ENCODE measurements at regions not wholly inside any gene's neighbourhood (a gene's known extent, or its start where the extent isn't known, plus 50 kb on each side); places are given as distances from the start of the nearest gene placed in this dataset.

DNA sequence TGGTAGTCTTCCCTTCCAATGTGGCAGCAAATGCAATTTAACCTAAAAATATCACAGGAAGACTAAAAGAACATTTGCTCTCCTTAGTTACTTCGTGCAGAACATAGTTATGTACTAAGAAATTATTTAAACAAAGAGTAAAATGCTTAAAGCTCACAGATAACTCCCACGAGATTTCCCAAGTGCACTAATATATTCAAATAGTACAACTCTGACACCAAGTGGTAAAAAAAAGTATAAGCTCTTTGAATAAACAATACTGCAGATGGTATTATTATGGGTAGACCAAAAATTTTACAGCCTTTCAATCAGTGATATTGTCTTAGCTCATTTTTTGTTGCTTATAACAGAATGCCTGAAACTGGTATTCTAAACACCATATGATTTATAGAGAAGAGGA is 52.8 kb upstream of the FILIP1 start:
- Histone ChIP-seq H3K9me2 (ENCODE audit: insufficient read depth) (no peaks in the 10 kb centered on the region), H3K27me3 (ENCODE audit: insufficient read depth) (no peaks in the 10 kb centered on the region), H2AFZ (no peak overlapping the region), H3K4me3 (no peak overlapping the region), H3K27ac (ENCODE audit: low read depth) (no peak overlapping the region), H3K4me1 (ENCODE audit: insufficient read depth) (no peaks in the 10 kb centered on the region), H3K4me2 (no peak overlapping the region), H4K20me1 (replicated peaks; ENCODE audit: insufficient read depth) (no peaks in the 10 kb centered on the region), H3K79me2 (replicated peaks; ENCODE audit: insufficient read depth) (no peaks in the 10 kb centered on the region), H3F3A (replicated peaks; ENCODE audit: low read depth) (no peaks in the 10 kb centered on the region), H3K36me3 (ENCODE audit: insufficient read depth) (no peaks in the 10 kb centered on the region)
- ATAC-seq (no peak), DNase-seq (ENCODE audit: low spot score) (no peak)
- TF ChIP-seq NANOG (IDR thresholded peaks at IDR 0.05; ENCODE audit: borderline replicate concordance) (no peak), CTCF (conservative IDR thresholded peaks at IDR 0.05; ENCODE audit: low read depth in 2 of 2) (peak in 1 of 2 experiments; percentile 49; a peak in 3 of 4 replicates)
- no peaks in the 10 kb centered on the region for H3K9me3 Mint-ChIP-seq
- peaks cover 6% of the 10 kb centered on the region; the same call in 1 of the 3 replicates for H3K4me1 Mint-ChIP-seq
- no peak overlapping the region for H3K4me3 Mint-ChIP-seq
- H3K36me3 Mint-ChIP-seq (ENCODE audit: low read depth) = no peaks in the 10 kb centered on the region
- peaks cover 2% of the 10 kb centered on the region for H3K27me3 Mint-ChIP-seq (ENCODE audit: insufficient read depth, low read depth, poor library complexity)
- no peak overlapping the region for H3K27ac Mint-ChIP-seq

GRCh38 chr6:75550544-75551167 is 51.0 kb upstream of the SENP6 start:
- DNase-seq (ENCODE audit: low spot score) = no peak

More at GRCh38 chr6:75550544-75551167, 51.0 kb upstream of the SENP6 start:
- no peak overlapping the region for H2AFZ ChIP-seq
- H3K4me2 ChIP-seq = no peak overlapping the region
- no peaks in the 10 kb centered on the region for H3K9me2 ChIP-seq (ENCODE audit: insufficient read depth)
- no peaks in the 10 kb centered on the region for H3K27me3 Mint-ChIP-seq (ENCODE audit: insufficient read depth, low read depth, poor library complexity)
- H3K79me2 ChIP-seq (replicated peaks; ENCODE audit: insufficient read depth) = no peaks in the 10 kb centered on the region
- no peak overlapping the region for H3K27ac Mint-ChIP-seq
- no peaks in the 10 kb centered on the region for H3K36me3 Mint-ChIP-seq (ENCODE audit: low read depth)
- no peaks in the 10 kb centered on the region for H3K9me3 Mint-ChIP-seq
- no peaks in the 10 kb centered on the region for H3K27me3 ChIP-seq (ENCODE audit: insufficient read depth)
- peaks cover 6% of the 10 kb centered on the region; the same call in 1 of the 3 replicates for H3K4me1 Mint-ChIP-seq
- H3K4me3 ChIP-seq = no peak overlapping the region
- H4K20me1 ChIP-seq (replicated peaks; ENCODE audit: insufficient read depth) = no peaks in the 10 kb centered on the region
- TF ChIP-seq EZH2 (IDR thresholded peaks at IDR 0.05; ENCODE audit: low read depth, unreplicated experiment) = no peak
- no peak for TF ChIP-seq EZH2phosphoT487 (IDR thresholded peaks at IDR 0.05; ENCODE audit: unreplicated experiment)
- TF ChIP-seq NANOG (IDR thresholded peaks at IDR 0.05; ENCODE audit: borderline replicate concordance) = no peak
- no peak for TF ChIP-seq ETS1 (IDR thresholded peaks at IDR 0.05)
- TF ChIP-seq CTCF (conservative IDR thresholded peaks at IDR 0.05; ENCODE audit: low read depth in 2 of 2) = no peak
- TF ChIP-seq ZNF331 (CRISPR knock-in tag; IDR thresholded peaks at IDR 0.05; ENCODE audit: low read depth) = no peak
- ATAC-seq = no peak
- no peaks in the 10 kb centered on the region for H3F3A ChIP-seq (replicated peaks; ENCODE audit: low read depth)
- H3K4me1 ChIP-seq (ENCODE audit: insufficient read depth) = no peaks in the 10 kb centered on the region
- H3K4me3 Mint-ChIP-seq = no peak overlapping the region
- no peaks in the 10 kb centered on the region for H3K36me3 ChIP-seq (ENCODE audit: insufficient read depth)
- no peak overlapping the region for H3K27ac ChIP-seq (ENCODE audit: low read depth)
